ENCODE measurements at regions not wholly inside any gene's neighbourhood (a gene's known extent, or its start where the extent isn't known, plus 50 kb on each side); places are given as distances from the start of the nearest gene placed in this dataset.
A peak's percentile ranks its signal among the peaks of the same experiment; 100 is the strongest.

DNA sequence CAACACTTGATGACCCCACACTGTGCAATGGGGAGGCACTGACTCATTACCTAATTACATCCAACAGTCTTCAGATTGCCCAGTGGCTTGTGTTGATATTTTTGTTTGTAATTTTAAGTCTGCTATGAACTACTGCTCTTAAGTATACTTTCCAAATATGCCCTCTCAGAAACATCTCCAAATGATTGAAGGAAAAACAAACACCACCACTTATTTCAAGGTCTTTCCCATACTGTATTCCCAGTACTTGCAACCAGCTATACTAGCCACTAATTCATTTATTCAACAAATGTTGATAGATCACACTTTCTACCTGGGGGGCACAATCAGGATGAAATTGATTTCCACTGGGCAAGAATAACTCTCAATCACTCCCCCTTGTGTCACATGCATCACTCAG, 302.2 kb upstream of the CPEB2 start:
- DNase-seq (no peak), ATAC-seq (no peak)
- intact Hi-C loops (cut with DNase I): no loop called here

DNA sequence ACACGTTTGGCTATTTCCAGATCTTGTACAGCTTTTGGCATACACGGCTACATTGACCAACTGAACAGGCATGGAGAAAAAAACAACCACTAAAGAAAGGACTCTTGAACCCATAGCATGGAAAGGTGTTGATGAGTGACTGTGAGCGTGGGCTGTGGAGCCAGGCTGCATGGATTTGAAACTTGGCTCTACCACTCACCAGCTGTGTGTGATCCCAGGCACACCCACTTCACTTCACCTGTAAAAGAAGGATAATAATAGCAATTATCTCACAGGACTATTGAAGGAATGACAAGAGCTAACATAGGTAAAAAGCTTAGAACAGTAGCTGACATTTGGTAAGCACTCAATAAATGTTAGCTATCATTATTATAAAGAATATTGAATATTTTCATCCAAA, 301.7 kb upstream of the CPEB2 start:
- intact Hi-C loops (cut with DNase I): no loop called here
- DNase-seq: no peak

DNA sequence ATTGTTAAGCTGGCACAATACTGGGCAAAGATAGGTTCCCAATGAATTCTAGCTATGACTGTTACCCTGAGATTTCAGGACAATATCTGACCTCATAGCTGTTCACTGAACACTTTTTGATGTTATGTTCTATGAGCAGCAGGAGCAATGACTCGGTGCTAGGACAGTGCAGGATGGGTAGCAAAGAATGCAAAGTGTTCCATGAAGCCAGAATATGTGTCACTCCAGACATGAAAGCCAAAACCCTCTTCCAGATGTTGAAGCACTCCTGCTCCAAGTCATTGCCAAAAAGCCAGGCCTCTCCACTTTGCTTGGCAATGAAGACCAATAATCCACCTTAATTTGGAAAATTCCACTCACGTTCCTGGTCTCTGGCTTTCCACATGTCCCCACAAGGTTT, 300.9 kb upstream of the CPEB2 start:
- intact Hi-C loops (cut with DNase I): no loop called here
- ATAC-seq (peak; percentile 24 to 38), DNase-seq (no peak)

More for the DNA sequence above, 301.7 kb upstream of the CPEB2 start:
- no peak for ATAC-seq

DNA sequence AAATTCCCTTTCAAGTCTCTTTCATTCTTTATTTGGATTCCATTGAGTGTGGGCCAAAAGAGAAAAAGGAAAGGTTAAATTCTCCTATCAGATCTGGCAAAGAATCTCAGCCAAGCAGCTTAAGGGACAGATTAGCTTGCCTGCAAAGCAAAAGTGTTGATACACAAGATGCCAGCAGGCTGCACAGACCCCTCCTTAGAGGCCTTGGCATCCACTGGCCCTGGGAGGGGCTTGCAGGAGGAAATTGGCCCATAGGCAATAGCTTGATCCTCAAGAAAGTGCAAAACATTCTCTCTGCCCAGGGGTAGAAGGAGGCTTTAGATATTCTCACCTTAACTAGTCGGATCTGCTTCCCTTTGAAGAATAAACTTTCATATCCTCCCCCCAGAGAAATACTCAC, 300.4 kb upstream of the CPEB2 start:
- peak; percentile 26 for DNase-seq
- intact Hi-C loops (cut with DNase I): no loop called here
- ATAC-seq: peak; percentile 54 to 63

DNA sequence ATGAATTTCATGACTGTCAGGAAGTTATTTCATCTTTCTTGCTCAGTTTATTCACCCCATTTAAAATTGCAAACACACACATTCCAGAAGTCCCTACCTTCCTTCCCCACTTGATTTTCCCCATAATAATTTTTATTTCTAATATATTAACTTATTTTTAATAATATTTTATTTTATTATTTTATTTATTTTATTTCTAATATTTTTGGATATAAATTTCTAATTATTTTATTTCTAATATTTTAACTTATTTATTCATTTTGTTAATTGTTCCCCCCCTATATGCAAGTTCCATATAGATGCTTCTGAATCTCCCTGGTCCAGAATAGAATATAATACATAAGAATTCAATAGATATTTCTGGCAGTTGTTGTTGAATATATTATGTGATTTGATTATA, 293.7 kb upstream of the CPEB2 start:
- DNase-seq: no peak
- ATAC-seq: no peak
- intact Hi-C loops (cut with DNase I): no loop called here

DNA sequence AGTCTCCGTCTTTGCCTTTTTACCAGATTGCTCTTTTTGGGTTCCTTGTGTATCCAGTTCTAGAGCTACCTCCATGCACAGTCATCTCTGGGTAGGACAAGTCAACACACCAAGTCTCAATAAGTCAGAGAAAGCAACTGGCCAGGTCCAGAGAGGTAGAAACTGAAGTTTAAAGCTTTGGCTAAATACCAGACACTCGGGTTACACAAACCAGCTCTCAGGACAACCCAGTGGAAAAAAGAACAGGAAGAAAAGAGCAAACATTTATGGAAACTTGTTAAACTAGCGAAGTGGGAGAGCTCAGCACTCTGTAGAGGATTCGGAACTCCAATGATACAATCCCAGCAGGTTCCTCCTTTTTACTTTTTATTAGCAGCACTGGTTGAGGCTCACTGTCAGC, 291.0 kb upstream of the CPEB2 start:
- intact Hi-C loops (cut with DNase I): no loop called here
- ATAC-seq: no peak
- DNase-seq: no peak

DNA sequence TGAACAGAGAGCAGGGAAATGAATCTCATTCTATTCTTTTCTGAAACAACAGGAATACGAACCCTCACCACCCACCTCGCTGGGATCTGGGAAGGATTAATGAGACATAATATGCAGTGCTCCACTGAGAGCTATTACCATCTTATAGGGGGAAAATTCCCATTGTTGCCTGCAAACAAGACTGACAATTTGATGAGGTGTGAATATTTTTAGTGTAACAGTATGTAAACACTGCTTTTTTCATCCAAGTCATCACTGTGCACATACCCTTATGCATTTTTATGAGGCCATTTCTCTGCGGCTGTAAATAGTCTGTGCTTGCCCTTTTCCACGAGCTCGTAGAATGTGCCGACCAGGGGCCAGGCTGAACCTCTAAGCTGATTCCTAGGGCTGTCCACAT, 285.6 kb upstream of the CPEB2 start:
- no peak for ATAC-seq
- DNase-seq: no peak
- intact Hi-C loops (cut with DNase I): no loop called here

DNA sequence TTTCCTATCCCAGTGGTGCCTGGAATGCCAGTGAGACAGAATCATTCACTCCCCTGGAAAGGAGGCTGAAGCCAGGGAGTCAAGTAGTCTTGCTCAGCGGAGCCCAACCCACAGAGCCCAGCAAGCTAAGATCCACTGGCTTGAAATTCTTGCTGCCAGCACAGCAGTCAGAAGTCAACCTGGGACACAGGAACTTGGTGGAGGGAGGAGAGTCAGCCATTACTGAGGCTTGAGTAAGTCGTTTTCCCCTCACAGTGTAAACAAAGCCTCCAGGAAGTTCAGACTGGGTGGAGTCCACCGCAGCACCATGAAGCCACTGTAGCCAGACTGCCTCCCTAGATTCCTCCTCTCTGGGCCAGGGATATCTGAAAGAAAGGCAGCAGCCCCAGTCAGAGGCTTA, 283.2 kb upstream of the CPEB2 start:
- ATAC-seq: peak in 1 of 2 donors; percentile 81
- intact Hi-C loops (cut with DNase I): no loop called here
- DNase-seq: peak; percentile 23

DNA sequence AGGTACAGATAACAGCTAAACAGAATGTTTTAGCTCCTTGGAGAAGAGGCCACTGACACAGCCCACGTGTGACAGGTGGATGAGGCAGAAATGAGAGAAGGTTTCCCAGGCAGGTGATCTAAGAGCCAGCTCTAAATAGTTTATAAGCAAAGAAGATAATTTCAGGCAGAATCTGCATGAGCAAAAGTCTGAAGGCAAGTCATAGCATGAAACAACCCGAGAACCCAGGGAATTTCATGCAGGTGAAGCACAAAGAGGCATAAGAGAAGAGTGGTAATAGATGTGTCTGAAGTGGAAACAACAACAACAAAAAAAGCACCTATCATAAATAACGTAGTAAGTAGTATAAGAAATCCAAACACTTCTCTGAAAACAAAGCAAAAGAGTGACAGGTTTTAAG, 275.8 kb upstream of the CPEB2 start:
- no peak for DNase-seq
- intact Hi-C loops (cut with DNase I): no loop called here
- ATAC-seq: no peak

DNA sequence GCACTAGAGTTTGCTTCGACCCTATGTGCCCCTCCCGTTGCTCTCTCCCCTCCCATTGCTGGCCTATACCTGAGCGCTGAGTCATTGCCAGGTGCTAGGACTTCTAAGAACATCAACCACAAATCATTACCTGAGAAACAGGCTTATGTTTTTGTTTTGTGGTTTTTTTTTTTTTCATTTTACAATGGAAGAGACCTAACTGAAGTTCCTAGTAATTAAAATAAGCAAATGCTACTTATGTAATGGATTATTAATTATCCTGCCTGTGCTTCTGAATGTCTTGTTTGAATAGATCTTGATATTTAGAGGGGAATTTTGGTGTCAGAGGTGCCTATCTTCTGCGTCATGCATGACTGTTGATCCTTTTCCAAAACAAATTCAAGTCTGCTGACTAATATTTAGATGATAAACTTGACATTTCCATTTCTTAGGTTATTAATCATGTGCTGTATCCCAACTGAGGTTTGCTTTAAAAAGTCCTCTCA, 275.4 kb upstream of the CPEB2 start:
- DNase-seq (no peak), ATAC-seq (peak in 1 of 2 donors; percentile 68)
- intact Hi-C loops (cut with DNase I): no loop called here

DNA sequence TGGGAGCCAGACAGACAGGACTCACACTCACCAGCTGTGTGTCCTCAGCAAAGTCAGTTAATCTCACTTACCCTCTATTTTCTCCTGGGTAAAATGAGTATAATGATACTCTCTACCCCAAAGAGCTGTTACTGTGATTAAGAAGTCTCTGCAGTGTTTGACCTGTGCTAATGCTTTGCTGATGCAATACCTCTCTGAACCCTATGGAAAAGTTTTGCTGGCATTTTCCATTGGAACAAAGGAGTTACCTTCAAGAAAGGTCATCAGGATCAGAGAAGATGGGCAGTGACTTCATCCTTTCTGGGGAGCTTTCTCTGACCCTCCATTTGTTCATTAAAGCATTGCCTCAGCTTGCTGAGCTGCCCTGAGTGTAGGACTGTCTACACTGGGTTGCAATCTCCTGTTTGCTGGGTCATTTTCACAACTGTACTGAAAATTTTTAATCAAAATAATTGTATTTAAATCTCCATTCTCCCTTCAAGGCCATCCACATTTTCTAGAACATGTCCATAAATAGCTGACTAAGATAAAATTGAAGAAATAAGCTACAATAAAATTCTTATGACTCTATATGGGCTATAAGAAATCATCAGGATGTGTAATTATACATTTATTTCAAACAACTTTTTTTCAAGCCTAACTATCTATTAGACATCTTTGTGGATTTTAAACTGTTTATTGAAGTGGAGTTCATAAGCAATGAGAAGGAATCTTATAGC, 272.8 kb upstream of the CPEB2 start:
- ATAC-seq (no peak), DNase-seq (no peak)
- intact Hi-C loops (cut with DNase I): no loop called here

DNA sequence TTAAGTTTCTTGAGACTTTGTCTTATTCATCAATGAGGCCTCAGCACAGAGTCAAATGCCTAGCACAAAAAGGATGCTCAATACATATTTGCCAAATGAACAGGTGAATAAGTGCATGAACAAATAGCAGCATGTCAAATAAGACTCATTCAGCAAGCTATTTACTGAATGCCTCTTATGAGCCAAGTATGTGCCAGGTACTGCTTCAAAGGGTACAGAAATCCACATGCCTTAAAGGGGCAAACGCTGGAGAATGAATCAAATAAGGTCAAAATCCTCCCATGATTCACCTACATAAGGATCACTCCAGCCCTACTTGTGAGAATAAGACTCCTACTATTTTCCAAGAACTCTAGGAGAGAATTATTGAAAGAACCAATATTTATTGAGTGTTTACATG, 260.2 kb upstream of the CPEB2 start:
- ATAC-seq: no peak
- intact Hi-C loops (cut with DNase I): no loop called here
- no peak for DNase-seq

DNA sequence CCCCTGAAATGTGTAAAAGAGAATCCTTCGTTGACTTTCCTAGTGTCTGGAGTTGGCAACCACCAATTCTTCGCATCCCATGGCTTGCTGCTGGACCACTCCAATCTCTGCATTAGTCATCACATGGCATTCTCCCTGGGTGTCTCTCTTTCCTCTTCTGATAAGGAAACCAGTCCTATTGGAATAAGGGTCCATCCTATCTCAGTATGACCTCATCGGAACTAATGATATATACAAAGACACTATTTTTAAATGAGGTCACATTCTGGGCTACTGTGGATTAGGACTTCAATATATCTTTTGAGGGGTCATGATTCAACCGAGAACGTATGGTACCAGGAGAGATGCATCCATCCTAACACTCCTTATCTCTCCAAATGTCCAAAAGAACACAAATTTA, 259.1 kb upstream of the CPEB2 start:
- DNase-seq (no peak), ATAC-seq (no peak)
- intact Hi-C loops (cut with DNase I): no loop called here

DNA sequence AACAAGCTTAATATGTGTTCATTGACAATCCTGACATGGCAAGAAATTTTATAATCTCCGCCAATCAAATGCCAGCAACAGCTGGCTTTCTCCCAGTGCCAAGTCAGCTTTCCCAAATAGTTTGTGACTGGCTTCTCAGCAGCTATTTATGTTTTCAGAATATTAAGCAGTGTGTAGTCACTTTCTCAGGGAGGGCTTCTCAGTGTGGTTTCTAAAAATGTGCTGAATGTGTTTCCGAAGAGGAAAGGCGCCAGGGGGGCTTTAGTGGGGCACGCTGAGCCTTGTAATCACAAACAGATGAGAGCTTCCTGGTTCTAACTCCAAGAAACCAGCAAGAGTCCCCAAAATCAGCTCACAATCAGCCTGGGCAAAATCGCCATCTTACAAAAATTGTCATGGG, 258.7 kb upstream of the CPEB2 start:
- no peak for ATAC-seq
- no peak for DNase-seq
- intact Hi-C loops (cut with DNase I): no loop called here

DNA sequence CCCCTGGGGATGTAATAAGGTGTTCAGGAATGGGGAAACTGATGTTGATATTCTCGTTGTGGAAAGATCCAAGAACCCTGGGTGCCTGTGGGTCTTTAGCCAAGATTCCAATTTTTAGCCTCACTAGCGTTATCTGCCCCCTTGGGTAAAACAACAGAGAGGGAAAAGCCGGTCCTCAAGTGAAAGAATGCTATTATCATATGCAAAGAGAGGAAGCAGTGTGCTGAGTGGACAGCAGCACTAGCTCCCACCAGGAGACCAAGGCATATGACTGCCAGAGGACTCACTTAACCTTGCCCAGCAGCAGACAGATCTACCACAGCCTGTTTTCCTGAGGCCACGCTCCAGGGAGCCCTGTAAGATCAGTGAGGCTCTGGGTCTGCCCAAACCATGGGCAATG, 257.9 kb upstream of the CPEB2 start:
- ATAC-seq (no peak), DNase-seq (no peak)
- intact Hi-C loops (cut with DNase I): no loop called here

DNA sequence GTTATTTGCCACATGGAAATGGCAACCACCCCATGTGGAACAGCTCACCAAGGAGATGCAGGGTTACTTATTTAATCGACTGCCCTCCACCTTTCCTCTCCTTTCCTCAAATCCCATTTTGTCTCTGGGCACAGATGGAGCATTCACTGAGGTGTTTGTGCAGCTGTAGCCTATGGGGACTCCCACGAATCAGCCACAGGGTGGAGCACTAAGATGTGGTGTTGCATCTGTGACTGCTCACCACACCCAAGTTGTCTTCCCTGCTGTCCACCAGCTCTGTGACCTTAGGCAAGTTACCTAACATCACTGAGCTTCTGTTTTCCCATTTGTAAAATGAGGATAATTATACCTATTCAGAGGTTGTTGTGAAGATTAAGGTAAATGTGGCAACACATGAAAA, 252.4 kb upstream of the CPEB2 start:
- DNase-seq: peak; percentile 42
- intact Hi-C loops (cut with DNase I): no loop called here
- peak; percentile 63 to 91 for ATAC-seq

DNA sequence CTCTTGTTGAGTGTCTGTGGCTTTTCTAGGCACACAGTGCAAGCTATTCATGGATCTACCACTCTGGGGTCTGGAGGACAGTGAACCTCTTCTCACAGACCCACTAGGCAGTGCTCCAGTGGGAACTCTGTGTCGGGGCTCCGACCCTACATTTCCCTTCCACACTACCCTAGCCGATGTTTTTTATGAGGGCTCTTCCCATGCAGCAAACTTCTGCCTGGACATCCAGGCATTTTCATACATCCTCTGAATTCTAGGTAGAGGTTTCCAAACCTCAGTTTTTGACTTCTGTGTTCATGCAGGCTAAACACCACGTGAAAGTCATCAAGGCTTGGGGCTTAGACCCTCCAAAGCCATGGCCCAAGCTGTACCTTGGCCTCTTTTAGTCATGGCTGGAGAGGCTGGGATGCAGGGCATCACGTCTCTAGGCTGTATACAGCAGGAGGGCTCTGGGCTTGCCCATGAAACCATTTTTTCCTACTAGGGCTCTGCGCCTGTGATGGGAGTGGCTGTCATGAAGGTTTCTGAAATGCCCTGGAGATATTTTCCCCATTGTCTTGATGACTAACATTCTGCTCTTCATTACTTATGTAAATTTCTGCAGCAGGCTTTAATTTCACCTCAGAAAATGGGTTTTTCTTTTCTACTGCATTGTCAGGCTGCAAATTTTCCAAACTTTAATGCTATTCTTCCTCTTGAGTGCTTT, 249.8 kb upstream of the CPEB2 start:
- no peak for DNase-seq
- intact Hi-C loops (cut with DNase I): no loop called here
- no peak for ATAC-seq

DNA sequence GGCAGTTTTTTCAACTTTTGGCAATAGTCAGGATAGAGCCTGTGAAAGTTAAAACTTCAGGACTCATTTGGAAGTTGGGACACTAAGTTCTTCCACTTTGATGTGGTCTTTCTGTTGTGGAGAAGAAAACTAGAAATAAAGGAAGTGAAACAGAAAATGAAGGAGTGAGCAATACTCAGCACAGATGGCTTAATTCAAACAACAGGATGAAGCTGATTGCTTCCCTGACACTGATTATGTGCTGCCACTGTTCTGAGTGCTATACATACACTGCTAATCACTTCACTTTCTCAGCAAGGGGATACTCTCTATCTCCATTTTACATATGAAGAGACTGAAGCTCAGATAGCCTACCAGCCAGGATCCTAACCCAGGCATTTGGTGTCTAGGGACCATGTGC, 235.1 kb upstream of the CPEB2 start:
- ATAC-seq (no peak), DNase-seq (no peak)
- intact Hi-C loops (cut with DNase I): no loop called here

DNA sequence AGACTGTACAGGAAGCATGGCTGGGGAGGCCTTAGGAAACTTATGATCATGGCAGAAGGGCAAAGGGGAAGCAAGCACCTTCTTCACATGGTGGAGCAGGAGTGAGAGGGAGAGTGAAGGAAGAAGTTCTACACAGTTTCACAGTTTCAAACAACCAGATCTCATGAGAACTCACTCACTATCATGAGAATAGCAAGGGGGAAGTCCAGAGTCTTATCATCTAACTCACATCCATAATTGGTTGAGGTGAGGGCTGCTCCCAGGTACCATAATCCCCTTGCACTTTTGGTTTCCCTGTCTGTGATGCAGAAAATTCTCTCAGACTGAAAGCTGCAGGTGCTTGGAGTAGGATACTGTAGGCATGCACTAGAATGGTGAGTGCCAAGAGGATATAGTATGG, 233.8 kb upstream of the CPEB2 start:
- DNase-seq: no peak
- intact Hi-C loops (cut with DNase I): no loop called here
- ATAC-seq: no peak

DNA sequence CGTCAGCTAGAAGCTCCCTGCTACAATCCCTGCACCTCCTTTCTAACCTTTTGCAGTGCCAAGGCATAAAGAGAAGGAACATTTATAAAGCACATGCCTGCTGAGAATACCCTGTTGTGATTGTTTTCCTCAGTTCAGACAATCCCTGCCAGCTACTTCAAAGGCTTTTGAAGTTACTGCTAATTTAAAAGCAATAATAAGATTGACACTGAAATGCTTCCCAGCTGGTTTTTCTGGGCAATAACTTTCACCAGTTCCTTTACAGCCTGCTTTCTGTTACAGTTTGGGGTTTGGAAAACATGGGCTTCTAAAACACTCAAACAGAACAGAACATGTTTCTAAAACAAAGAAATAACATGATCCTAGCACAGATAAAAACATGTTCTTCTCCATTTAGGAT, 232.3 kb upstream of the CPEB2 start:
- DNase-seq (no peak), ATAC-seq (no peak)
- intact Hi-C loops (cut with DNase I): no loop called here

DNA sequence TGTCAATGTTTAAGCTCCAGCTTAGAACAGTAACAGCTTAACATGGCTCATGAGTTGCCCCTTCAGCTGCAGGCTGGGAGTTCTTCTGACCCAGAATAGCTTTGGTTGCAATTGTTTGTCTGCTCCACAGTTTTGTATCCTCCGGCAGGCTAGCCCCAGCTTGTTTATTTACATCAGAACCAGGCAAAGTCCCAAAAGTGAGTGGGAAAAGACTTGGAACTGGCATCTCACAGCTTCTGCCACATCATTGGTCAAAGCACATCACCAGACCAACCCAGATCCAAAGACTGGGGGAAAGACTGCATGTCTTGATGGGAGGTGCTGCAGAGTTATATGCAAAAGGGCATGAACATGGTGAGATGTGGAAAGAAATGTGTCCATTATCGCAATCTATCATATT, 231.2 kb upstream of the CPEB2 start:
- intact Hi-C loops (cut with DNase I): no loop called here

More for the DNA sequence above, 231.2 kb upstream of the CPEB2 start:
- no peak for DNase-seq
- ATAC-seq: peak in 1 of 2 donors; percentile 88

Measured in left cardiac atrium (tissue), 4 donors.